Sigmoid colon (tissue), 4 donors: ENCODE measurements at regions not wholly inside any gene's neighbourhood (a gene's known extent, or its start where the extent isn't known, plus 50 kb on each side); places are given as distances from the start of the nearest gene placed in this dataset.

Experiments used
- EP300 ChIP-seq, 4 donors: sonication (generic); formaldehyde crosslinking; IDR thresholded peaks; one replicate each; pipeline ENCODE4 v1.6.1; 2017; ENCODE audit warnings: antibody characterized with exemption in 4 of 4
- POLR2AphosphoS5 ChIP-seq, 4 donors: sonication (generic); formaldehyde crosslinking; IDR thresholded peaks; one replicate each; pipeline ENCODE4 v1.6.1; 2017; ENCODE audit warnings: antibody characterized with exemption in 4 of 4
- TF ChIP-seq, protein P1 (sequence below), 4 experiments: fragments of 450-650 bp in 3 of 4; fragments of 200-600 bp in 1 of 4; IDR thresholded peaks; one replicate each; pipeline ENCODE4 v1.5.1; 2016 to 2019; ENCODE audit warnings: antibody characterized with exemption in 4 of 4, mild to moderate bottlenecking in 3 of 4, moderate library complexity in 2 of 4

DNA sequence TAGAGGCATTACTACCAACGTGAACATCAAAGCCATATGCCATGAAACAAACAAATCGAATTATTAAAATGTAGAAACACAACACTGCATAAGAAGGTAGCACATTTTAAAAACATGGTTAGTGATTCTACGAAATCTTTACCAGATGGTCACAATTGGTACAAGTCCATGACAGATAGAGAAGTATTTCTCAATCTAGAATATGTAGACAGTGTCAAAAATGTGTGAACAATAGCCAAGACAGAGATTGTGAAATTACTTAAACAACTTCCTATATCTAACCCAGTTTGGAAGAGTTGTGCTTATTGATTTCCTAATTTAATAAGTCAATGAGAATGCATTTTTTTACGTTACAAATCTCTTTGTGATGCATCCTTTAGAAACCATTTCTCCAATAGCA is 1121.6 kb downstream of the MAT2B start:
- TF ChIP-seq, protein P1, sequence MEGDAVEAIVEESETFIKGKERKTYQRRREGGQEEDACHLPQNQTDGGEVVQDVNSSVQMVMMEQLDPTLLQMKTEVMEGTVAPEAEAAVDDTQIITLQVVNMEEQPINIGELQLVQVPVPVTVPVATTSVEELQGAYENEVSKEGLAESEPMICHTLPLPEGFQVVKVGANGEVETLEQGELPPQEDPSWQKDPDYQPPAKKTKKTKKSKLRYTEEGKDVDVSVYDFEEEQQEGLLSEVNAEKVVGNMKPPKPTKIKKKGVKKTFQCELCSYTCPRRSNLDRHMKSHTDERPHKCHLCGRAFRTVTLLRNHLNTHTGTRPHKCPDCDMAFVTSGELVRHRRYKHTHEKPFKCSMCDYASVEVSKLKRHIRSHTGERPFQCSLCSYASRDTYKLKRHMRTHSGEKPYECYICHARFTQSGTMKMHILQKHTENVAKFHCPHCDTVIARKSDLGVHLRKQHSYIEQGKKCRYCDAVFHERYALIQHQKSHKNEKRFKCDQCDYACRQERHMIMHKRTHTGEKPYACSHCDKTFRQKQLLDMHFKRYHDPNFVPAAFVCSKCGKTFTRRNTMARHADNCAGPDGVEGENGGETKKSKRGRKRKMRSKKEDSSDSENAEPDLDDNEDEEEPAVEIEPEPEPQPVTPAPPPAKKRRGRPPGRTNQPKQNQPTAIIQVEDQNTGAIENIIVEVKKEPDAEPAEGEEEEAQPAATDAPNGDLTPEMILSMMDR (IDR thresholded peaks at IDR 0.05), result no peak
- TF ChIP-seq EP300 (IDR thresholded peaks at IDR 0.05), result no peak
- TF ChIP-seq POLR2AphosphoS5 (IDR thresholded peaks at IDR 0.05), result no peak
